Fibroblast of pulmonary artery (primary cell): ENCODE measurements at regions not wholly inside any gene's neighbourhood (a gene's known extent, or its start where the extent isn't known, plus 50 kb on each side); places are given as distances from the start of the nearest gene placed in this dataset.

Experiments
- DNase-seq: peaks from one replicate; pipeline ENCODE4 v3.0.0-alpha.2; 2010; ENCODE audit warnings: low read depth
- H3K4me3 ChIP-seq: replicated peaks from 2 replicates; pipeline ENCODE4 v1.5.1; 2011; ENCODE audit warnings: low read depth, mild to moderate bottlenecking, control low read depth, low read length, moderate library complexity
- CTCF ChIP-seq: IDR thresholded peaks from 2 replicates; pipeline ENCODE4 v1.5.1; 2011; ENCODE audit warnings: mild to moderate bottlenecking, control low read depth, low read length, inconsistent platforms; ENCODE audit errors: missing control alignments

GRCh38 chr2:42987112-42987922, 194.9 kb upstream of the HAAO start:
- no peak for TF ChIP-seq CTCF

GRCh38 chr2:42984617-42985016, 192.2 kb upstream of the HAAO start:
- no peak for TF ChIP-seq CTCF
- no peak overlapping the region for H3K4me3 ChIP-seq
- DNase-seq, result no peak

More at GRCh38 chr2:42987112-42987922, 194.9 kb upstream of the HAAO start:
- peak; percentile 65 for DNase-seq
- no peak overlapping the region for H3K4me3 ChIP-seq

- no peak for TF ChIP-seq CTCF
- H3K4me3 ChIP-seq, result no peak overlapping the region
- no peak for DNase-seq
Measured at GRCh38 chr2:42984081-42984480, 191.7 kb upstream of the HAAO start.

GRCh38 chr2:42980764-42981416, 188.5 kb upstream of the HAAO start:
- no peak for TF ChIP-seq CTCF
- no peak overlapping the region for H3K4me3 ChIP-seq
- no peak for DNase-seq

GRCh38 chr2:42979870-42980763, 187.7 kb upstream of the HAAO start:
- no peak for DNase-seq
- H3K4me3 ChIP-seq, result no peak overlapping the region
- no peak for TF ChIP-seq CTCF

GRCh38 chr2:42979416-42979869, 187.1 kb upstream of the HAAO start:
- no peak for DNase-seq
- no peak for TF ChIP-seq CTCF

More at GRCh38 chr2:42979416-42979869, 187.1 kb upstream of the HAAO start:
- no peak overlapping the region for H3K4me3 ChIP-seq
